Stimulated activated naive CD8-positive, alpha-beta T cell treated with anti-CD3 and anti-CD28 coated beads, Interleukin-15, Interleukin-2, amounts not matched to agents 100 ng/mL and 50 ng/mL, for 24 hours (primary cell): ENCODE measurements at regions not wholly inside any gene's neighbourhood (a gene's known extent, or its start where the extent isn't known, plus 50 kb on each side); places are given as distances from the start of the nearest gene placed in this dataset.
"Not testable (repeated sequence)": the region's sequence is repeated elsewhere in the genome, so short reads cannot be mapped to it uniquely, and the experiment has no call there.

ENCODE experiments used
- H3K27ac Mint-ChIP-seq: one replicate; pipeline ENCODE4 v1.8.0; 2021; ENCODE audit warnings: mild to moderate bottlenecking, mixed read lengths
- H3K27me3 Mint-ChIP-seq: one replicate; pipeline ENCODE4 v1.8.0; 2021; ENCODE audit warnings: mixed read lengths
- H3K36me3 Mint-ChIP-seq: one replicate; pipeline ENCODE4 v1.8.0; 2021; ENCODE audit warnings: low read depth, mixed read lengths
- H3K4me1 Mint-ChIP-seq: one replicate; pipeline ENCODE4 v1.8.0; 2021; ENCODE audit warnings: low read depth, mixed read lengths
- H3K4me3 Mint-ChIP-seq: one replicate; pipeline ENCODE4 v1.8.0; 2021; ENCODE audit warnings: mild to moderate bottlenecking, mixed read lengths
- H3K9me3 Mint-ChIP-seq: one replicate; pipeline ENCODE4 v1.8.0; 2021; ENCODE audit warnings: mixed read lengths

- Mint-ChIP-seq H3K4me3 (no peak overlapping the region), H3K27ac (no peak overlapping the region), H3K27me3 (no peaks in the 10 kb centered on the region), H3K4me1 (no peaks in the 10 kb centered on the region), H3K36me3 (no peaks in the 10 kb centered on the region), H3K9me3 (no peaks in the 10 kb centered on the region)
These were observed 283.8 kb upstream of the CDH12 start for GRCh38 chr5:23136958-23137357.

- H3K9me3 Mint-ChIP-seq: no peaks in the 10 kb centered on the region
- no peak overlapping the region for H3K27ac Mint-ChIP-seq
- no peaks in the 10 kb centered on the region for H3K36me3 Mint-ChIP-seq
- H3K4me3 Mint-ChIP-seq: no peak overlapping the region
- H3K4me1 Mint-ChIP-seq: no peaks in the 10 kb centered on the region
- no peaks in the 10 kb centered on the region for H3K27me3 Mint-ChIP-seq
These were observed 279.1 kb upstream of the CDH12 start for GRCh38 chr5:23132231-23132630.

GRCh38 chr5:23112237-23112636 is 259.1 kb upstream of the CDH12 start:
- H3K9me3 Mint-ChIP-seq: peaks cover 6% of the 10 kb centered on the region
- no peak overlapping the region for H3K27ac Mint-ChIP-seq
- H3K4me1 Mint-ChIP-seq: no peaks in the 10 kb centered on the region
- no peaks in the 10 kb centered on the region for H3K36me3 Mint-ChIP-seq
- H3K27me3 Mint-ChIP-seq: no peaks in the 10 kb centered on the region
- no peak overlapping the region for H3K4me3 Mint-ChIP-seq

GRCh38 chr5:23105021-23105420 is 251.9 kb upstream of the CDH12 start:
- no peaks in the 10 kb centered on the region for H3K4me1 Mint-ChIP-seq
- H3K27ac Mint-ChIP-seq: no peak overlapping the region
- peaks cover 18% of the 10 kb centered on the region for H3K9me3 Mint-ChIP-seq
- no peak overlapping the region for H3K4me3 Mint-ChIP-seq
- H3K27me3 Mint-ChIP-seq: no peaks in the 10 kb centered on the region
- H3K36me3 Mint-ChIP-seq: no peaks in the 10 kb centered on the region

GRCh38 chr5:23103566-23103965 is 250.4 kb upstream of the CDH12 start:
- Mint-ChIP-seq H3K4me3 (no peak overlapping the region), H3K27me3 (no peaks in the 10 kb centered on the region), H3K36me3 (no peaks in the 10 kb centered on the region), H3K27ac (no peak overlapping the region), H3K9me3 (peaks cover 18% of the 10 kb centered on the region), H3K4me1 (no peaks in the 10 kb centered on the region)

GRCh38 chr5:23095418-23095817 is 242.3 kb upstream of the CDH12 start:
- H3K4me1 Mint-ChIP-seq, H3K4me3 Mint-ChIP-seq, H3K27me3 Mint-ChIP-seq, H3K36me3 Mint-ChIP-seq, H3K27ac Mint-ChIP-seq: not testable (repeated sequence)
- H3K9me3 Mint-ChIP-seq: peaks cover 14% of the 10 kb centered on the region

- no peaks in the 10 kb centered on the region for H3K36me3 Mint-ChIP-seq
- H3K4me3 Mint-ChIP-seq: no peak overlapping the region
- H3K27ac Mint-ChIP-seq: no peak overlapping the region
- no peaks in the 10 kb centered on the region for H3K9me3 Mint-ChIP-seq
- H3K27me3 Mint-ChIP-seq: no peaks in the 10 kb centered on the region
- H3K4me1 Mint-ChIP-seq: no peaks in the 10 kb centered on the region
These were observed 236.1 kb upstream of the CDH12 start for GRCh38 chr5:23089286-23089685.

GRCh38 chr5:23084815-23085214 is 231.7 kb upstream of the CDH12 start:
- Mint-ChIP-seq H3K27me3 (no peaks in the 10 kb centered on the region), H3K27ac (no peak overlapping the region), H3K9me3 (no peaks in the 10 kb centered on the region), H3K4me1 (no peaks in the 10 kb centered on the region), H3K4me3 (no peak overlapping the region), H3K36me3 (no peaks in the 10 kb centered on the region)

GRCh38 chr5:23072179-23072578 is 219.0 kb upstream of the CDH12 start:
- Mint-ChIP-seq H3K4me1 (no peaks in the 10 kb centered on the region), H3K4me3 (no peak overlapping the region), H3K36me3 (no peaks in the 10 kb centered on the region), H3K27ac (no peak overlapping the region), H3K27me3 (no peaks in the 10 kb centered on the region), H3K9me3 (no peaks in the 10 kb centered on the region)

GRCh38 chr5:23071682-23072081 is 218.5 kb upstream of the CDH12 start:
- Mint-ChIP-seq H3K27me3 (no peaks in the 10 kb centered on the region), H3K4me3 (no peak overlapping the region), H3K27ac (no peak overlapping the region), H3K36me3 (no peaks in the 10 kb centered on the region), H3K9me3 (no peaks in the 10 kb centered on the region), H3K4me1 (no peaks in the 10 kb centered on the region)

- Mint-ChIP-seq H3K36me3 (no peaks in the 10 kb centered on the region), H3K27ac (no peak overlapping the region), H3K27me3 (no peaks in the 10 kb centered on the region), H3K9me3 (peaks cover 3% of the 10 kb centered on the region), H3K4me3 (no peak overlapping the region), H3K4me1 (no peaks in the 10 kb centered on the region)
These were observed 211.6 kb upstream of the CDH12 start for GRCh38 chr5:23064710-23065109.

GRCh38 chr5:23053846-23054245 is 200.7 kb upstream of the CDH12 start:
- Mint-ChIP-seq H3K4me1 (no peaks in the 10 kb centered on the region), H3K27me3 (no peaks in the 10 kb centered on the region), H3K36me3 (no peaks in the 10 kb centered on the region), H3K9me3 (peaks cover 5% of the 10 kb centered on the region), H3K27ac (no peak overlapping the region), H3K4me3 (no peak overlapping the region)

GRCh38 chr5:23042226-23042625 is 189.1 kb upstream of the CDH12 start:
- Mint-ChIP-seq H3K27ac (no peak overlapping the region), H3K36me3 (no peaks in the 10 kb centered on the region), H3K9me3 (peaks cover 4% of the 10 kb centered on the region), H3K4me3 (no peak overlapping the region), H3K27me3 (no peaks in the 10 kb centered on the region), H3K4me1 (no peaks in the 10 kb centered on the region)

GRCh38 chr5:23035555-23036090 is 182.5 kb upstream of the CDH12 start:
- Mint-ChIP-seq H3K36me3 (no peaks in the 10 kb centered on the region), H3K4me3 (no peak overlapping the region)

GRCh38 chr5:23033864-23034263 is 180.7 kb upstream of the CDH12 start:
- Mint-ChIP-seq H3K36me3 (no peaks in the 10 kb centered on the region), H3K4me3 (no peak overlapping the region), H3K27me3 (no peaks in the 10 kb centered on the region), H3K27ac (no peak overlapping the region), H3K9me3 (peaks cover 14% of the 10 kb centered on the region), H3K4me1 (no peaks in the 10 kb centered on the region)

More at GRCh38 chr5:23035555-23036090, 182.5 kb upstream of the CDH12 start:
- H3K4me1 Mint-ChIP-seq: no peaks in the 10 kb centered on the region
- H3K27me3 Mint-ChIP-seq: no peaks in the 10 kb centered on the region
- H3K9me3 Mint-ChIP-seq: peaks cover 14% of the 10 kb centered on the region
- no peak overlapping the region for H3K27ac Mint-ChIP-seq

- H3K9me3 Mint-ChIP-seq: peaks cover 14% of the 10 kb centered on the region
- no peak overlapping the region for H3K27ac Mint-ChIP-seq
- no peaks in the 10 kb centered on the region for H3K4me1 Mint-ChIP-seq
- H3K36me3 Mint-ChIP-seq: no peaks in the 10 kb centered on the region
- no peak overlapping the region for H3K4me3 Mint-ChIP-seq
- no peaks in the 10 kb centered on the region for H3K27me3 Mint-ChIP-seq
These were observed 176.1 kb upstream of the CDH12 start for GRCh38 chr5:23029290-23029689.
